Brain microvascular endothelial cell (primary cell): ENCODE measurements at regions not wholly inside any gene's neighbourhood (a gene's known extent, or its start where the extent isn't known, plus 50 kb on each side); places are given as distances from the start of the nearest gene placed in this dataset.

Experiments
- DNase-seq: peaks from one replicate; pipeline ENCODE4 v3.0.0-alpha.2; 2020
- H3K27ac ChIP-seq: fragments of 250-450 bp; sonication (Bioruptor Pico); 2 replicates; pipeline ENCODE4 v1.5.1; 2020; ENCODE audit warnings: mild to moderate bottlenecking, moderate library complexity
- H3K27me3 ChIP-seq: fragments of 250-450 bp; sonication (Bioruptor Pico); replicated peaks from 2 replicates; pipeline ENCODE4 v1.5.1; 2020; ENCODE audit warnings: mild to moderate bottlenecking
- H3K36me3 ChIP-seq: fragments of 250-450 bp; sonication (Bioruptor Pico); replicated peaks from 2 replicates; pipeline ENCODE4 v1.5.1; 2020; ENCODE audit warnings: mild to moderate bottlenecking
- H3K4me3 ChIP-seq: 2 replicates; pipeline ENCODE4 v1.5.1; 2011; ENCODE audit warnings: low read depth, mild to moderate bottlenecking, control low read depth, low read length, moderate library complexity
- in situ Hi-C: cut with HindIII; loops from 2 replicates; pipeline ENCODE4 v1.10.0; 2017; ENCODE audit warnings: low sequenced_read_pairs, low pct_ligation_motif_present
- TF ChIP-seq, protein P1 (sequence below): IDR thresholded peaks from 2 replicates; pipeline ENCODE4 v1.5.1; 2011; ENCODE audit warnings: low read depth, mild to moderate bottlenecking, moderate library complexity, low read length, control low read depth, inconsistent platforms; ENCODE audit errors: missing control alignments

DNA sequence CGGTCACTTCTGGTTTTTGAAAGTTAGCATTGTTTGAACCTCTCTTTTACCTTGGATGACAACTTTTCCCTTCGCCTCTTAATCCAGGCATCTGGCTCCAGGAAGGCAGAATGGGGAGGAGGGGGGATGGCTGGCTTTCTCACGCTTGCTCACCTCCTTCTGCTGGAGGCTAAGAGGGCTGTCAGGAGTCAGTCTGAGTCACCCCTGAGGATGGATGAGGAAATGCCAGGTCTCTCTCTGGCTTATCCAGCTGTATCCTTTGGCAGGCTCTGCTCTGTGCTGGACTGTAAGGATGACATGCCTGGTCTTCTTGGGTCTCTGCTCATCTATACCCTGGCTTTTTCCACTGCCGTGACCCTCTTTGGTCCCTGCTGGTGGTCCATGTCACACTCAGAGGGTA lies 142.9 kb upstream of the GYPC start:
- Histone ChIP-seq H3K36me3 (no peaks in the 10 kb centered on the region), H3K4me3 (no peak overlapping the region), H3K27me3 (no peaks in the 10 kb centered on the region), H3K27ac (no peak overlapping the region)
- DNase-seq = peak; percentile 63
- in situ Hi-C loops = no loop called here
- TF ChIP-seq, protein P1, sequence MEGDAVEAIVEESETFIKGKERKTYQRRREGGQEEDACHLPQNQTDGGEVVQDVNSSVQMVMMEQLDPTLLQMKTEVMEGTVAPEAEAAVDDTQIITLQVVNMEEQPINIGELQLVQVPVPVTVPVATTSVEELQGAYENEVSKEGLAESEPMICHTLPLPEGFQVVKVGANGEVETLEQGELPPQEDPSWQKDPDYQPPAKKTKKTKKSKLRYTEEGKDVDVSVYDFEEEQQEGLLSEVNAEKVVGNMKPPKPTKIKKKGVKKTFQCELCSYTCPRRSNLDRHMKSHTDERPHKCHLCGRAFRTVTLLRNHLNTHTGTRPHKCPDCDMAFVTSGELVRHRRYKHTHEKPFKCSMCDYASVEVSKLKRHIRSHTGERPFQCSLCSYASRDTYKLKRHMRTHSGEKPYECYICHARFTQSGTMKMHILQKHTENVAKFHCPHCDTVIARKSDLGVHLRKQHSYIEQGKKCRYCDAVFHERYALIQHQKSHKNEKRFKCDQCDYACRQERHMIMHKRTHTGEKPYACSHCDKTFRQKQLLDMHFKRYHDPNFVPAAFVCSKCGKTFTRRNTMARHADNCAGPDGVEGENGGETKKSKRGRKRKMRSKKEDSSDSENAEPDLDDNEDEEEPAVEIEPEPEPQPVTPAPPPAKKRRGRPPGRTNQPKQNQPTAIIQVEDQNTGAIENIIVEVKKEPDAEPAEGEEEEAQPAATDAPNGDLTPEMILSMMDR = no peak

DNA sequence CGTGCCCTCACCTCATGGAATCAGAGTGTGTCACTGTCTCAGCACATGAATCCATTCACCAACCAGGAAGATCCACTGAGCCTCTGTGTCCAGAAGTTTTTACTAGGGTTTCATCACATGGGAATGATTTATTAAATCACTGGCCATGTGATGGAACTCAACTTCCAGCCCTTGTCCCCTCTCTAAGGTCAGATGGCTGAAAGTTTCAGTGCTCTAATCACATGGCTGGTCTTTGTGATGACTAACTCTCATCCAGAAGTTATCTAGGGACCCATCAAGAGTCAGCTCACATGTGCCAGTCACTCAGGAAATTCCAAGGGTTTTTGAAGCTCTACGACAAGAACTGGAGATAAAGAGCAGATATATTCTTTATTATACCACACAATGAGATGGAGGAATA lies 140.5 kb upstream of the GYPC start:
- TF ChIP-seq, protein P1 = no peak
- Histone ChIP-seq H3K27ac (no peak overlapping the region), H3K27me3 (no peaks in the 10 kb centered on the region), H3K36me3 (no peaks in the 10 kb centered on the region), H3K4me3 (no peak overlapping the region)
- peak; percentile 29 for DNase-seq
- in situ Hi-C loops = no loop called here

DNA sequence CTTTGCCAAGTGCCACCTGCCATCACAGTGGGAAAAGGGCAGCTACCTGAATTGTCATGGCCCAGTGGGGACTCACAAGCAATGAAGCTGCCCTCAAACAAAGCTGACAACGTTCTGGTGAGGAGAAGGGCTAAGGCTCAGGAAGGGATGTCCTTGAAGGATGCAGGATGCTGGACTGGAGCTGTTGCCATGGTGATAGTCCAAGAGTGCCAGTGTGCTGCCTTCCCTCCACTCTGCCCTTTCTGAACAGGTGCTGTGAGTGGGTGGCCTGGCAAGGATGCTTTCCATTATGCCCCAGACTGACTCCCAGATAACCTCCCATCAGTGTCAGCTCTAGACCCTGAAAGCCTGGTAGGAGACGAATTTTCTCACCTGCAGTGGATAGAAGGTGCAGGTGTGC lies 137.8 kb upstream of the GYPC start:
- no peak overlapping the region for H3K4me3 ChIP-seq
- no peaks in the 10 kb centered on the region for H3K27me3 ChIP-seq
- TF ChIP-seq, protein P1 = no peak
- H3K27ac ChIP-seq = no peak overlapping the region
- no peak for DNase-seq
- in situ Hi-C loops = no loop called here
- H3K36me3 ChIP-seq = no peaks in the 10 kb centered on the region

DNA sequence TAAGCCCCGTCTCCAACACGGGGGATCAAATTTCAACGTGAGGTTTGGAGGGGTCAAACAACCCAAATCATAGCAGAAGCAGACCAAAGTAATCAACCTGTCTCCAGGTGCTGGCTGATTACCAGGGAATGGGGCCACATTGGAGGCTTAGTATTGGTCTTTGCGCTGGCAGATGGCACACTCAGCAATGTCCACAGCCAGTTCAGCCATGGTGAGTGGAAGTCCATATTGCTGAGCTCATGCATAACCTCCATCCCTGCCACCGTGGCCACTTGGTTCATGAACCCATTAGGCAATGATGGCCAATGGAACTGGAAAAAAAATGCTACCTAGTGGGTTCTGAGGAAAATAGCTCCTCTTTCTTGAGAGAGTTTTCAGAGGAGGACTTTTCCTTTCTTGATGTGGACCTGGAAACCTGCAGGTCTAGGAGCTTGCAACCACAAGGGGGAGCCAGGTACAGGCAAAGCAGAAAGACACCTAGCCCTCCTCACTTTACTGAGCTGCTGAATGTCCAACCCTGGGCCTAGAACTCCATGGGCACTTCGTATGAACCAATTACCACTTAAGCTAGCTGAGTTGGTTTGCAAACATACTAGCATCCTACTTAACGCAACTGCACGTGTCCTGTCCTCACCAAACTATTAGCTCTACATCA lies 128.0 kb upstream of the GYPC start:
- no peaks in the 10 kb centered on the region for H3K36me3 ChIP-seq
- no peaks in the 10 kb centered on the region for H3K27me3 ChIP-seq
- TF ChIP-seq, protein P1 = peak; percentile 76
- peak; percentile 58 for DNase-seq
- no peak overlapping the region for H3K4me3 ChIP-seq
- in situ Hi-C loops = no loop called here
- H3K27ac ChIP-seq = no peak overlapping the region

DNA sequence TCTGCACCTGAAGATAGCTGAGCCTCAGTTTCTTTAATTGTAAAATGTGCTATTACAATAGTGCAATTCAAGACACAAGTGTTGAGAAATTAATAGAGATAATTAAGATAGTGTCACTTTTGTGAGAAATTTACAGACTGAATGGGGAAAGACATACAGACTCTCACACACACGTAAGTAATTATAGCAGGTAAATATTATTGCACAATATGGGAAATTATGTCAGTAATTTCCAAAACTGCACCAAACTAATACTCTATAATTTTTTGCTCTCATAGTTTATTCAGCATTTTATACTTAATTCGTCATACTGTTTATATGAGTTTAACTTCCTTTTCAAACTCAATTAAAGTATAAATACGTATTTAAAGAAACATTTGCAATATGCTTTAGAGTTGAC lies 124.9 kb upstream of the GYPC start:
- Histone ChIP-seq H3K36me3 (no peaks in the 10 kb centered on the region), H3K27ac (no peak overlapping the region), H3K4me3 (no peak overlapping the region), H3K27me3 (no peaks in the 10 kb centered on the region)
- TF ChIP-seq, protein P1 = no peak
- in situ Hi-C loops = no loop called here
- no peak for DNase-seq

DNA sequence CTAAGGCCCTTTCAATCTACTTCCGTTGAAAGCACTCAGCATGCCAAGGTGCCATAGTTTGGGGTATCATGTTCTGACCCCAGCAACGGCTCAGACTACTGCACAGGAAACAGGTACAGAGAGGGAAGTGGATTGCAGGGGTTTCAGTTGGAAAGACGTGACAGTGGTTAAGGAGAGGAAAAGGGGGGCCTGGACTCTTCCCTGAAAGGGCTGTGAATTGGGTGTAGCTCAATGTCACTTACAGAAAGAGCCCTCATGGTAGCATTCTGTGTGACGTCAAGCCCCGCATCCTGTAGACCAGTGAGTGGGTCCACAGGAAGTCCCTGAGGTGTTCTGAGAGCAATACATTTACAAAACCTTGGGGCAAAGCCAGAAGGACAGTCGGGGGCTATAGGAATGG lies 121.5 kb upstream of the GYPC start:
- no peak overlapping the region for H3K4me3 ChIP-seq
- no peak for DNase-seq
- H3K27ac ChIP-seq = no peak overlapping the region
- TF ChIP-seq, protein P1 = no peak
- H3K27me3 ChIP-seq = no peaks in the 10 kb centered on the region
- no peaks in the 10 kb centered on the region for H3K36me3 ChIP-seq
- in situ Hi-C loops = no loop called here
